H1 (cell line): ENCODE measurements at regions not wholly inside any gene's neighbourhood (a gene's known extent, or its start where the extent isn't known, plus 50 kb on each side); places are given as distances from the start of the nearest gene placed in this dataset.

Experiments
- TF ChIP-seq, protein P1 (sequence below): IDR thresholded peaks from 2 replicates; pipeline ENCODE4 v1.6.1; 2012; ENCODE audit warnings: inconsistent platforms

GRCh38 chr12:98228683-98229539, 286.5 kb upstream of the TMPO start (continued):
- TF ChIP-seq, protein P1, sequence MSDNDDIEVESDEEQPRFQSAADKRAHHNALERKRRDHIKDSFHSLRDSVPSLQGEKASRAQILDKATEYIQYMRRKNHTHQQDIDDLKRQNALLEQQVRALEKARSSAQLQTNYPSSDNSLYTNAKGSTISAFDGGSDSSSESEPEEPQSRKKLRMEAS = no peak
- TF ChIP-seq, all 59 proteins: peak for 0
